SW480 (cell line): ENCODE measurements at regions not wholly inside any gene's neighbourhood (a gene's known extent, or its start where the extent isn't known, plus 50 kb on each side); places are given as distances from the start of the nearest gene placed in this dataset.

Experiments
- DNase-seq: peaks from one replicate; pipeline ENCODE4 v3.0.0-alpha.2; 2016; ENCODE audit warnings: low spot score

DNA sequence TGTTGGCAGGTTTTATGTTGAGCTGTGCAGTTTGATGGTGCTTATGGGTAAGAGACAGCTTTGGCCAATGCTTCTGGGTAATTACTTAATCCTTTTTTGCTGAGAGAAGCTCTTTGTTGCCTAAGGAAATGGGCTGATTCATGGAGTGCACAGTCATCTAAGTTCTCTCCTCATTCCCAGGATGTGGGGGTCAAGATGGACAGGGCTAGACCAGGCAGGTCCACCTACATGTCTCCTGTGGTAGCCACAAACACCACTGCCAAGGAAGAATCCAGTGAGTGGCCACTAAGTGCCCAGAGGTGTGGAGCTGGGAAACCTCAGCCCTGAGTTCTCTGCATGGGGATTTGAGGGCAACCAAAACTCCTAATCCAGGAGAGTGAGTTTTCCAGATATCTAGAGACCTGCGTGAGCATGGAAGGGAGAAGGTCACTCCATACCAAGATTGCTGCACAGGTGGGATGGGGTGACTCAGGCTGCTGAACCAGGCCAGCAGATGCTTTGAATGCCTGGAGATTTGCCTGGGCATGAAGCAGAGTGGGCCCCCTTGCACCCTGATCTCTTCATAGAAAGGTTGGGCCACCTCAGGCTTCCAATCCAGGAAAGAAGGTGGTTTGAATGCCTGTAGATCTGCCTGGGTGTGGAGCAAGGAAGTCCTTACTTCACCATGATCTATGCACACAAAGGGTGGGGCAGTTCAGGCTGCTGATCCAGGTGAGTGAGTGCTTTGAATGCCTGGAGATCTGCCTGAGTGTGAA lies 234.8 kb upstream of the GNPDA2 start:
- no peak for DNase-seq

DNA sequence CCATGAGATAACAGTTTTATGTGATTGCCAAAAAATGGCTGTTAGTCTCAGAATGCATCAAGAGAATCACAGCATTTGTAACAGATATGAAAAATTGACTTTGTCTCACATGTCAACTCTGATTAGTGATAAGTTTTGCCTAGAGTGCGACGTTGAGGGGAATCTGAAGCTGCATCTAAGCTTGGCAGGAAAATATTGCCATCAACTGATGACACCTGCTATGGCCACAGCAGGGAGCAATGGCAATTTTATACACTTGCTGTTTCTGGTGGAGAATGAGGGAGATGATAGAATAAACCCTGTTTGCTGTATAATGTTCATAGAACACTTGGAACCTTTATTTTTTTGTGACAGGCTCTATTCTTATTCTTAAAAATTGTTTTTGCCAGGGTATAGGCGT lies 205.4 kb upstream of the GNPDA2 start:
- no peak for DNase-seq

DNA sequence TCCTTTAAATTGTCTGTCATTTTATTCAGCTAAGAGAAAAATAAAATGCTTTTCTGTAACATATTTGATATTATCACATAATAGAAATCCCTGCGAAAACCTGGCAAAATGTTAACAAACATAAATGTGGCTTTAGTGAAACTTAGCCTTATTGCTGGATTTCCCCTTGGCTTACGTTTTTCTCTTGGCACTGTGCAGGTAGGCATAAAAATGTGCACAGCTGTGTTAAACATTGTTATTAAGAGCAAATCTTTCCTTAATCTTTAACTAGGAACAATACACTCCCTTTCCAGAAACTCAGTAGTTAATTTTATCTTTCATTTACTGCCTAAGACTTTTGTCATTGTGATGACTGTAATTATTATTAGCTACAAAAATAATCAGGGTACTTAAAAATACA lies 202.4 kb upstream of the GNPDA2 start:
- no peak for DNase-seq

DNA sequence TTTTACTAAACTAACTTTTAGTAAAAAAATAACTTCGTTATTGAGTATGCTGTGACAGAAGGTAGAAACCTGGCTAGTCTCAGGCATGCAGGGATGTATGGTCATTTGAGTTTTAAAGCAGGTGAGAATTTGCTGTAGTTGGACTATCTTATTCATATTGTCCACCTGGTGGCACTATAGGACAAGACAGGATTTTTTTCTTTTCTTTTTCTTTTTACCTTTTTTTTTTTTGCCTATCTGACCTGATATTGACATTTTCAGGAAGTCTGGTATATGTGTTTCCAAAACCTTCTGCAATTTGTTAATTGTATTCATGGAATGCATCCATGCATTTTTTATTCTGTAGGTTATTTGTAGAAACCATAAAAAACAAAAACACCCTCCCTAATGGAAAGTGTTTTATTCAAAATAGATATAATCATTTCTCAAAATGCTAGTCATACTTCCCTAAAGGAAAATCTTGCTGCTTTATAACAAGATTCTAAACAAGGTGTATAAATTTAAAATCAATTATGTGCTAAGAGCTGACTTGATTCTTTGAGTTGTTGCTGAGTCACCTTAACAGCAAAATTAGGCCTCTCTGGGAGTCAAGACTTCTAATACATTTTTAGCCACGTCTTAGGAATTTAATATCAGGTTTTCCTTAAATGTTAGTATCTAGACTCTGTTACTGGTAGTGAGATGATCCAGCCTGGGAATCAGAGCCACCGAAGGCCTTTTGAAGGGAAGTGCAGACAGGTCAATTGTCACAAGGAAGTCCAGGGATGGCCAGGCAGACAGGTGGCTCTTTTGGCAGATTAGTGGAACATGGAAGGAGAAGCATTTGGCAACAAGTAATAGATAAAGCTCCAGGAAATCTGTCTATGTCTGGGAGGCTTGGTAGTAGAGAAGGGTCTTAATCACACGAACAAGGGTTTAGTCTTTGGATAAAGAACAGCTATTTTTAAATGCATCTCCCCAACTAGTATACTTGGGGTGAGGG lies 201.3 kb upstream of the GNPDA2 start:
- peak; percentile 19 for DNase-seq

DNA sequence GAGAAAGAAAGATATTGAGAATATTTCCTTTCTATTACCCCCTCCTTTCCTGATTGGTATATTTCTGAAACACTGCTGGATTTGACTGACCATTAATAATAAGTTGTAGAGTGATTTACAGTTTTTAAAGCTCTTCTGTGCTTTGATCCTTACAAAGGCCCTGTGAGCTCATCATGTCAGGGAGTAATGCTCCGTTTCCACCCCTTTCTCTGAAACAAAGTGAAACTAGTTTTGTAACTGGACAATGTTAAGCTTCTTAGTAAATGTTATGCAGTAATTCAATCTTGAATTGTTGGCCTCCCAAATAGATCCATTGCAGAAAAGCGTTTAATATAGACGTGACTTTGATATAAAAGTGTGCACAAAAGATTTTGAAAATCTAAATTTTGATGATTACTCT lies 190.1 kb upstream of the GNPDA2 start:
- peak; percentile 22 for DNase-seq

DNA sequence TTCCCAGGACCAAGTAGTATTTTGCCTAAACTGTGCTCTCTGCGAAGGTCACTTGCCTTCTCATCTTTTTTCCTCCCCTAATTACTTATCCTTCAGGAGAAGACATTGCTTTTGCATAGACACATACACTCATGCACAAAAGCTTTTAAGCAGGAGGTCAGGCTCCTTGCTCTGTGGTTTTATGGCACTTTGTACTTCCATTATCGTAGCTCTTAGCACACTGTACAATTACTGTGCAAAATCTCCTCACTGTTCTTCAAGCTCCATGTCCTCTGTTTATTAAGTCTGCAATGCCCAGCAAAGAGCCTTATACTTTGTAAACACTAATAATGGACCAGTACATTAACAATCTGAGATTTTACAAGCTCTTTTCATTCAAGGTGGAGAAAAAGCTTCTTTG lies 188.4 kb upstream of the GNPDA2 start:
- DNase-seq: no peak

DNA sequence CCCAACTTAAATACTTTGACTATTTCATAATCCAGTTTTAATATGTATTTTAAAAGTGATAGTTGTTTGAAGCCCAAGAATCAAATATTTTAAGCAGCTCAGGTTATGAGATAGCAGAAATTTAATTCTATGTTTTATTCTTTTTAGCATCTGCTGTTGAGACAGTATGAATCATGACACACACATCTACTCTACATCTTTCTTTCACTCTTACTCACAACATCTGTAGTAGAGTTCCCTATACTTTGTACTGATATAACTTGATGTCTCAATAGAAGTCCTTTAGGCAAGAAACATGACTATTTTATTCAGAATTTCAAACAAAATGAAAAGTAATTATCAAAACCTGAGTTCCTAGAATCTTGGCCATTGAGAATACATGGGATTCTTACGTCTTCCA lies 187.9 kb upstream of the GNPDA2 start:
- DNase-seq: no peak

DNA sequence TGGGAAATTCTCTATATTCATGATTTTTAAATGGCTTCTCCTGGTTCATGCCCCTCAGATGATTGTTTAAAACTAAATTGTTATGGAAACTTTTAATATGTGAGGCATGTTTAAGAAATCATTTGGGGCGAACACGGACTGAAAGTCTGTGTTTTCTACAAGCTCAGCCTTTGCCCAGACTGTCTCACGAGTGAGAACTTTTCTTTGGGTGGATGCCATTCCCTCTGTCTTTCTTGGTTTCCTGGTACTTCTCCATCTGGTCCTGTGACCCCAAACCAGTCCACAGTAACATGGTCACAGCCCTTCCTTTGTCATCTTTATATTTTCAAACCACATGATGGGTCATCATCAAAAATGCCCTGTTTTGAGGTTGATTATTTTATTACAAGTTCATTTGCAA lies 186.6 kb upstream of the GNPDA2 start:
- DNase-seq: no peak

DNA sequence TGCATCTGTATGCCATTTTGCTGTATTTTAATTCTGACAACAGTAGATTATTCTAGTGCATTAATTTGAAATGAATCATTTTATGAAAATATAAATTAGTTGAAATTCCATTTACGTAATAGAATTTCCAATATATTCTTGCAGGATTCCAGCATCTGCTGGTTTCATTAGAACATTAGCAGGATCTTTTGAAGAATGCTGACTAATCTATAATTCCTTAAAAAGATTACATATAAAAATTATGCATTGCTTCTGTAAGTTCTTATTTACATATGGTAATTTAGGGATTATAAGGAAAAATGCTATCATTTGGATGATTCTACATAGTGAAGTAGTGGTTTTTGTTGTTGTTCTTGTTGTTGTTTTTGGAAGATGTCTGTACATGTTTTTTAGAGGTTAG lies 182.2 kb upstream of the GNPDA2 start:
- DNase-seq: no peak

DNA sequence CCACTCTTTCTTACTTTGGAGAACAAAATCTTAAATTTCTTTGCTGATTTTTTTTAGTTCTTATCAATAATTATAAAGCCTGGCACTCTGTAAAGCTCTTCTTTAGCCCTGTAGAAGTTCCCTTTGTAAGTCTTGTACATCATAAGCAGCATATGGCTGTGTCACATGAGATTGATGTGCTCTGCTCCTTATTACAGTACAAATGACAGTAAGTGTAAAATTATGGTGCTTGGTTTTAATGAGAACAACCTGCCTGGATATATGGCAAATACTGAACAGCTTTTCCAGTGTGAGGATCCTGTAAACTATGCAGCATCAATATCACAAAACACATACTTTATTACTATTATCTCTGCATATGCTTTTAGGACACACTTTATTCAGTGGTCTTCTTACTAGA lies 145.9 kb upstream of the GNPDA2 start:
- no peak for DNase-seq

DNA sequence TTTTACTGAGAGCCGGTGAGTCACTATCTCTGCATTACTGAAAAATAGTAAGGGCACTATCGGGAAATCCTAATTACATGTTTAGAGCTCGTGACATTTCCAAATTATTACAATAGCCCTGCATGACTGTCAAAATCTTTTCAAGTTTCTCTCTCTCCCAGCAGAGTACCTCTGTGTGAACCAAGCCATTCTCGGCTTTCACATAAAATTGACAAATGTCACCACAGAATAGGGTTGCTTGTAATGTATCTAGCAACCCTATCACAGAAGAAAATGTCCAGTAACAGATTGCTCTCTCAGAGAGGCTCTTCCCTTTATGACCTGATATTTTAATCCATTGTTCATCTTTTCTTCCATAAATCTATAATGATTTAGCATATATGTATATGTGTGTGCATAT lies 144.8 kb upstream of the GNPDA2 start:
- no peak for DNase-seq

DNA sequence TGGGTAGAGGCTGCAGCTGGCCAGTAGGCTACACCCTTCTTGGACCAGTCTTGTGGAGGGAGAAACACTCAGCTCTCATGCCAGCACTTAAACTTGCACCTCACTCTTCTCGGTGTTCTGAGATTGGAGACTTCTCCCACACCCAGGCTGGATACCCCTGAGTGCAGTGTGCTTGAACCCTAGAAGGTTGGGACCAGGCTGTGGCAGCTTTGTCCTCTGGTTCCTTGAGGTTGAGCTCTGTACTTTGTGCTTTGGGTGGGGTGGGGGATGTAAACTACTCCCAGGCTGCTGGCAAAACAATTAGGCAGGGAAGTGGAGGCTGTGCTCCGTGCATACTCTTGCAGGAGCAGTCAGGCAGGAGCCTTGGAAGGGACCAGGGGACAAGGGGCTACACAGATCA lies 143.6 kb upstream of the GNPDA2 start:
- no peak for DNase-seq

DNA sequence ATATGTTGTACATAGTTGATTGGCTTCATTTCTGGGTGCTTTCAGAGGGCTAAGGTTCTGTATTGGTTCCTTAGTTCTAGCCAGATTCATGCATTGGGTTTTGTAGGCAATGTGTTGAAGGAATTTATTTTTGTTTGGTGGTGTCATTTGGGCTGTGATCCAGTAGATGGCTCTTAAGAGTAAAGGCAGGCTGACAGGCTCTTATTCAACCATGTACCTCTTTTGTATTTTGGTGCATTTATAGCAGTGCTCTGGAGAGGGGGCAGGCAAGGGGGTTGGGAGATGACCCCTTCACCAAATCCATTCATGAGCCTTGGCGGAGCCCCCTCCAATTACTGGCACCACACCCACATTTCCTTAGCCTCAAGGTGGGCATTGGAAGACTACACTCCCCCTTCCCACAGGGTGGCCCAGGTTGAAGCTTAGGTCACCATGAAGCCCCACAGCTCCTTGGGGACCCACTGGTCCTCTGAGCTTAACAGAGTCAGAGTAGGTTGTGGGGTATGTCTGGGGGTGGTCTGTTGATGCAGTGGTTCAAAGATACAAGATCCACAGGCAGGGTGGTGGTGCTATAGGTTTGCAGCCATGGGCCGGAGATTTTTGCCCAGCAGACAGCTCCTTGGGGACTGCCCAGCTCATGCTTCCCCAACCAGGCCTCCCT lies 143.0 kb upstream of the GNPDA2 start:
- DNase-seq: no peak

DNA sequence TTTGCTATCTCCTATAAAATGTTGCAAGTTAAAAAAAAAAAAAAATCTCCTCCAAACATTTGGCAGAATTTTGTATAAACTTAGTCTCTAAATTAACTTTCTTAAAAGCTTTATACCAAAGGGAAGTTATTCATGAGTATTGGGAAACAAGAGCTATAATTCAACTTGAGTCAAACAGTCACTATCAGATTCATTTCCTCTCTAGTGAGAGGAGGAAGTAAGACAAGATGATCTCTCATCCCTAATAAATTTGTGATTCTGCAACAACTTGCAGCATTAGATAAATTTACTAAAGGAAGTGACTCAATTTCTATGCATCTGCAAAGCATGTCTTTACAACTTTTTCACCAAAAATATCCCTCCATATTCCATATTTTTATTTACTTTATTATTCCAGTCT lies 135.4 kb upstream of the GNPDA2 start:
- DNase-seq: no peak

DNA sequence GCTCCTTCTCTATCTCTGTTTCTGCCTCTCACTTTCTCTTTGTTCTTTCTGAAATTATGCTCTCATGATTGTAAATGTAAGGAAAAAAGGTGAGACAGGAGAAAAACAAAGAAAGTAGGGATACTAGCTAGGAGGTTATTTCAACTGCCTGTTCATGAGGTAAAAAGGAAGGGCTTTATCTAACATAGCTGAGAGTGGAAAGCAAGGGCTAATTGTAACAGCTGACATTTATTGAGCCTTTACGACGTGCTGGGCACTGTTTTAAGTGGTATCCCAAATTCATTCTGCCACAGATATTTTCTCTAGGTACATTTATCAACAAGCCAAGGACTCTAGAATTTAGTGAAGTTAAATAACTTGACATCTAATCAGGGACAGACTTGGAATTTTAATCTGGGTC lies 133.1 kb upstream of the GNPDA2 start:
- no peak for DNase-seq

DNA sequence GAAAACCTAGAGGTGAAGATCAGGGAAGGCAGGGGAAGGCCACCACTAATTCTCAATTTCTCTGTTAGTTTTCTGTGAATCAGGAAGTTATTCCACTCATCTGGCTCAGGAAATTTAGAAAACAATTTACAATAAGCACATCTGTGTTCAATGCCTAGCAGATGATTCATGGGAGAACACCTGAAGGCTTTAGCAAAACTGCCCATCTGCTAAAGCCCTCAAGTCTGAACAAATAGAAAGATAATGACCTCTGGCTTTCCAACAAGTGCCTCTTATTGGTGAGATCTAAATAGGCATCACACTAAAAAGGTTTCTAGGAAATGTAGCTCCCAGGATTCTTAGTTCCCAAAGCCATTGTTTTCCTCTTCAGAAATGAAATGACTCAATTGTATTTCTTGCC lies 122.1 kb upstream of the GNPDA2 start:
- DNase-seq: no peak

DNA sequence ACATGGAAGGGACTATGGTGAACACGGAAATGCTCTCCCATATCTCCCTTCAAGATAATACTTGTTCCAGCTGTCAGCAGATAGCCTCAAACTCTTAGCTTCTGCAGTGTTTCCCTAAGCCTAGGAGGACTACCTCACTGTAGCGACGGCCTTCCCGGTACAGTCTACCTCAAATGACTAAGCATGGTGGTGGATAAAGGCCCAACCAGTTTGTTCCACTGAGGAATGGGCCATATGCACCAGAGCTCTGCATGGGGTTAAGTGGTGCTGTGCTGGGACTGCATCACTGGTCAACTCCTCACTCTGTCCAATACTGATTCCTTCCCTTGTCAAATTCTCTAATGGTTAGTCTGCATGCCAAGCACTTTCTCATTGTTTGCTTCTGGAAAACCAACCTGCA lies 119.6 kb upstream of the GNPDA2 start:
- DNase-seq: no peak

DNA sequence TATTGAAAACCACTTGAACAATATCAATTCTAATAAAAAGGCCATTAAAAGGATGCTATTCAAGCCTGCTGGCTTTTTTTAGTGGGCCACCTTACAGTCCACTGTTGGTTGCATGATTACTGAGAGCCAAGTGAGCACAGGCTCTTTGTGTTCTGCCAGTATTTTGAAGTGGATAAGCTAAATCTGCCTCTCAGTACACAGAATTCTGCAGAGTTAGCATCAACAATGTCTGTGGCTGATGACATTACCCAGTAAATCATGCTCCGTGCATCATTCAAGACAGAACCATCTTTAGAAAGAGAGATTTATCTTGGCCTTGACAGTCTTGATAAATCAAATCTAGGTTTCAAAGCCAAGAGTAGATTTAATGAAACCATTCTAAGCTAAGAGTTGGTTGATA lies 119.0 kb upstream of the GNPDA2 start:
- no peak for DNase-seq

DNA sequence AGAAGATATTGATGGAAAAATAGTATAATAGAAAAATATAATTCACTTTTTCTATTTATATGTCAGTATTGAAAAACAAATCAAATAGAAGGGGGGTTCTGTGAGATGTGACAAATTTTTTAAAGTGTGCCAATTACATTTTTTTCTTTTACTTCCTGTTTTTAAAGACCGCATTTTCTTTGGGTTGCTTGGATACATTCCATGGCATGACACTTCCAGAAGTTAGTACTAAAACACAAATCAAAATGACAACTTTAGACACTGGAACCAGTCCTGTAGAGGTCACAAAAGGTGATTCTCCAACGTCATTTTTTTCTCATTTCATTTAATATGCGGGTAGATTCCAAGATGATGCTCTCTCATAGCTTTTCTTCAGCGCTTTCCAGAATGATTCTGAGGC lies 116.2 kb upstream of the GNPDA2 start:
- no peak for DNase-seq

DNA sequence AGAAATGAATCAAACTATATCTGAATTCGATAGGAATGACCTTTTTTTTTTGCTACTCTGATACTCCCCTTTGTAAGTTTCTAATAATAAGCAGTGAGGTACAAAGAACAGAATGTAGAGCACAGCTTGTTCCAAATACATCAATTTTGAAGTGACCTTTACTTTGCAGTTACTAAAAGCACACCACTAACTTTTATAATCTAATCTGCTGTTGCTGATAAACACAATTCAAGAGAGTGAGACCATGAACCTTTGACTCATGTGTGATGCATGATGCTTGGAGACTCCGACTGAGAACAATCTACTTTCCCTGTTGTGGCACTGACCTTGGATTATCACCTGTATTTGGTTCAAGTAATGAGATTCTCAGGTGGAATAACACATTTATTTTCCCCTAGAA lies 91.6 kb upstream of the GNPDA2 start:
- no peak for DNase-seq

DNA sequence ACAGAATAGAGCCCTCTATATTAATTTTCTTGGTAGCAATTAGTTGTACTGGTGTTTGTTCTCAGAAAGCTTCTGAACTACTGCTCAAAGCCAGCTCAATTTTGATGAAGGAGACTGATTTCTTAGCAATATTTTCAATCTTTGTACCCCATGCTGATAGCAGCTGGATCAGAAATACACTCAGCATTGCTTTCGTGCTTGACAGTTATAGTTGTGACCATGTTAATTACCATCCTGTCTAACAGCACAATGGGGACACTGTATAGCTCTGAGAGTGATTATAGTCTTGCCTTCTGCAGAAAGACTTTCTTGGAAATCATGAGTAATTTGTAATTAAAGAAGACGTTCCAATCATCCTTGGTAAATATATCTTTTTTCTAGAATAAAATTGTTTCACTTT lies 79.7 kb upstream of the GNPDA2 start:
- no peak for DNase-seq

DNA sequence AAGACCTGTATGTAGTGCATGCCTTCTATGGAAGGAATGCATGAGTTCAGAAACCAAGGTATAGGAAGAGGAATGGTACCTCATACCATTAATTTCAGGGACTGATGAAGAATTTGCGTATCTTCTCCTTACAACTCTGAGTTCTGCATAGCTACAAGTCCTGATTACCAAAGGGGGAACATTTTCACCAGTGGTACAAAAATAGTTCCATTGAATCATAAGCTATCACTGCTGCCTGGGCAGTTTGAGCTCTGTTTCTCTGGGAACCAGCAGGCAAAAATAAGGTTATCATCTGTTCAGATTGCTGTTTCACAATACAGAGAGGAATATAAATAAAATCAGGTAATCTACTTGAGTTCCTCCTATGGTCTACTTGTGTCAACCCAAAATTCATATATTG lies 77.9 kb upstream of the GNPDA2 start:
- no peak for DNase-seq

DNA sequence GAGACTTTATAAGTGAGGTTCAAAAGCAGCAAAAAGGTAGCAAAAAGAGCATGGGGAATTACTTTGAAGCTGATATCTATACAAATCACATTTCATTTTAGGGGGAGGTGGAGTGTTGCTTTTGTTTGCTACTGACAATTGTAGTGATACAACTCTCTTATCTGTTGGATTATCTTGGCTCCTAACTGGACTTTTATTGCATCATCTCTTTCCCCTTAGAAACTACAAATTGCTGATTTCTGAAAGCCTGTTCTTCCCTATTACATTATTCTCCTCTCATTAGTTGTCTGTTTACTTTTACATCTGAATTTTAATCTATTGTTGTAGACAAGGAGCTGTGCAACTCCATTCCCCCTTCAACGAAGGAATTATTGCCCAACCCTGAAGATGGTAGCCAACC lies 75.0 kb upstream of the GNPDA2 start:
- no peak for DNase-seq
